IPS DF 6.9 (cell line): ENCODE measurements at regions not wholly inside any gene's neighbourhood (a gene's known extent, or its start where the extent isn't known, plus 50 kb on each side); places are given as distances from the start of the nearest gene placed in this dataset.
A peak's percentile ranks its signal among the peaks of the same experiment; 100 is the strongest.
"Not testable (repeated sequence)": the region's sequence is repeated elsewhere in the genome, so short reads cannot be mapped to it uniquely, and the experiment has no call there.

ENCODE experiments used
- DNase-seq: peaks from one replicate; pipeline ENCODE4 v3.0.0-alpha.2; 2013; ENCODE audit warnings: low read depth, low spot score
- H3K27ac ChIP-seq: one replicate; pipeline ENCODE4 v1.5.1; 2013; ENCODE audit warnings: low read length, control low read depth
- H3K27me3 ChIP-seq: 2 replicates; pipeline ENCODE4 v1.6.1; 2013; ENCODE audit warnings: mild to moderate bottlenecking, low read length; ENCODE audit not compliant: control insufficient read depth, insufficient read depth
- H3K36me3 ChIP-seq: 2 replicates; pipeline ENCODE4 v1.6.1; 2013; ENCODE audit warnings: low read length; ENCODE audit not compliant: control insufficient read depth, insufficient read depth
- H3K4me1 ChIP-seq: 2 replicates; pipeline ENCODE4 v1.6.1; 2013; ENCODE audit warnings: low read length; ENCODE audit not compliant: control insufficient read depth, insufficient read depth
- H3K4me3 ChIP-seq: 2 replicates; pipeline ENCODE4 v1.5.1; 2013; ENCODE audit warnings: mild to moderate bottlenecking, low read length
- H3K9me3 ChIP-seq: 2 replicates; pipeline ENCODE4 v1.6.1; 2013; ENCODE audit warnings: low read length, inconsistent platforms; ENCODE audit not compliant: control insufficient read depth, insufficient read depth
- WGBS: extraction: QIAGEN DNeasy Blood & Tissue Kit; methylation state at CpG from one replicate; pipeline ENCODE4 v1.1.7; 2013; ENCODE audit warnings: mixed read lengths, missing lambda C conversion rate; ENCODE audit not compliant: insufficient read length, insufficient coverage; 5-methylcytosine and 5-hydroxymethylcytosine counted together

DNA sequence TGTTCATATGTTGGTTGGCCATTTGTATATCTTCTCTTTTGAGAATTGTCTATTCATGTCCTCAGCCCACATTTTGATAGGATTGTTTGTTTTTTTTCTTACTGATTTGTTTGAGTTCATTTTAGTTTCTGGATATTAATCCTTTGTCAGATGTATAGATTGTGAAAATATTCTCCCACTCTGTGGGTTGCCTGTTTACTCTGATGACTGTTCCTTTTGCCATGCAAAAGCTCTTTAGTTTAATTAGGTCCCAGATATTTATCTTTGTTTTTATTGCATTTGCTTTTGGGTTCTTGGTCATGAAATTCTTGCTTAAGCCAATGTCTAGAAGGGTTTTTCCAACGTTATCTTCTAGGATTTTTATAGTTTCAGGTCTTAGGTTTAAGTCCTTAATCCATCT lies 740.7 kb upstream of the FAT3 start:
- not testable (repeated sequence) for H3K27me3 ChIP-seq, H3K9me3 ChIP-seq, H3K4me3 ChIP-seq, H3K36me3 ChIP-seq, H3K4me1 ChIP-seq, H3K27ac ChIP-seq, DNase-seq
- WGBS: no CpG with 5 or more reads among the region's 1 CpG

DNA sequence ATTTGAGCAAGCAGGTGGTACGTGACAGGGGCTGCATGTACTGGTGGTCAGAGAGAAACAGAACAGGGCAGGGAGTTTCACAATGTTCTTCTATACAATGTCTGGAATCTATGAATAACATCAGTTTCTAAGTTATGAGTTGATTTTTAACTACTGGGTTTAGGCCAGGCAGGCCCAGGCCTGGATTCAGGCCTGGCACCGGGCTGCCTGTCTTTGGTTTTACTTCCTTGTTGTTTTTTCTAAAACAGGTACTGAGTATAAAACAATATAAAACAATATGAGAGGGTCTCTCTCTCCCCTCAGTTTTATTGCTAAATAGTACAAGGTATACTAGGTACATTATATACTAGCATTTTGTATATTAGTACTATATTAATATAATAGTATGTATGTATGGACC lies 742.7 kb upstream of the FAT3 start:
- H3K4me3 ChIP-seq, H3K4me1 ChIP-seq, DNase-seq, H3K27ac ChIP-seq, H3K36me3 ChIP-seq, H3K27me3 ChIP-seq, H3K9me3 ChIP-seq: not testable (repeated sequence)
- no CpG with 5 or more reads among the region's 2 CpGs for WGBS

- no peak overlapping the region for H3K4me3 ChIP-seq
- H3K27me3 ChIP-seq: no peaks in the 10 kb centered on the region
- H3K27ac ChIP-seq: no peak overlapping the region
- no peaks in the 10 kb centered on the region for H3K4me1 ChIP-seq
- H3K9me3 ChIP-seq: no peaks in the 10 kb centered on the region
- no peaks in the 10 kb centered on the region for H3K36me3 ChIP-seq
- no CpG with 5 or more reads among the region's 3 CpGs for WGBS
- no peak for DNase-seq
Measured at GRCh38 chr11:91470656-91471055, 754.0 kb upstream of the FAT3 start.

- Histone ChIP-seq H3K27ac (no peak overlapping the region), H3K9me3 (no peaks in the 10 kb centered on the region), H3K4me1 (no peaks in the 10 kb centered on the region), H3K4me3 (no peak overlapping the region), H3K36me3 (no peaks in the 10 kb centered on the region), H3K27me3 (no peaks in the 10 kb centered on the region)
- DNase-seq: no peak
- WGBS: no CpG with 5 or more reads among the region's 1 CpG
Measured at GRCh38 chr11:91459840-91460239, 764.8 kb upstream of the FAT3 start.

- Histone ChIP-seq H3K4me1 (no peaks in the 10 kb centered on the region), H3K36me3 (no peaks in the 10 kb centered on the region), H3K4me3 (no peak overlapping the region), H3K27me3 (no peaks in the 10 kb centered on the region), H3K27ac (no peak overlapping the region), H3K9me3 (no peaks in the 10 kb centered on the region)
- DNase-seq: no peak
- WGBS: no CpG with 5 or more reads among the region's 4 CpGs
Measured at GRCh38 chr11:91446267-91446666, 778.4 kb upstream of the FAT3 start.

DNA sequence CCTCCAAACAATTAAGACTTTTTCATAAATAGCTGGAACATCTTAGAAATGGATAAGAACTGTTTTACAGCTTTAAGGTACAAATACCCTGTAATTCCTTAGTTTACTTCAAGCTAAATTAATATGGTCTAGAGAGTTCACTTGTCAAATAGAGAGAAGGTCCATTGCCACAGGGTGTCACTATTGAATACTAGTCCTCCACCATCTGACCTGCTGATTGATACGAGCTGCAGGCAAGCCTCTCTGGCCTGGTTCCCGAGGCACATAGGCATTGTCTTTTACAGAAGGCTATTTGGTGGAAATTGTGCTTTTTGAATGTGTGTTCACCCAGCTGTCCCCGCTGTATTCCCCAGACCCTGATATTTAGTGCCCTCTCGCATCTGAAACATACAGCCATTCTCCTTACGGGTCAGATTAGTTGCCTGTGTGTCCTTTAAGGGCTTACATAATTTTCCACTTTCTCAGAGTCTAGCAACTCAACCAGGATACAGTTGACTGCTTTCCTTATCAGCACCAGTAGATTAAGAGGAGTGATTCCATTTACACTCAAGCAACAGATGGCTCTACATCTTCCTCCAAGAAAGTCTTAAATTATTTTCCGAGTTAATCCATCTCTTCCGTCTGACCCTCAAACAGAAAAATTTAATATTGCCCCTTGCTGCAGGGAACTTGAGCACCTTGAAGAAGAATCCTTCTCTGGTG lies 788.8 kb upstream of the FAT3 start:
- peak; percentile 2 for DNase-seq
- Histone ChIP-seq H3K4me3 (no peak overlapping the region), H3K4me1 (no peaks in the 10 kb centered on the region), H3K36me3 (no peaks in the 10 kb centered on the region), H3K27me3 (no peaks in the 10 kb centered on the region), H3K9me3 (no peaks in the 10 kb centered on the region), H3K27ac (no peak overlapping the region)
- no CpG with 5 or more reads among the region's 7 CpGs for WGBS

- DNase-seq: no peak
- H3K9me3 ChIP-seq: no peaks in the 10 kb centered on the region
- no peaks in the 10 kb centered on the region for H3K4me1 ChIP-seq
- no peaks in the 10 kb centered on the region for H3K27me3 ChIP-seq
- WGBS: no CpG with 5 or more reads among the region's 8 CpGs
- H3K4me3 ChIP-seq: no peak overlapping the region
- H3K27ac ChIP-seq: no peak overlapping the region
- H3K36me3 ChIP-seq: no peaks in the 10 kb centered on the region
Measured at GRCh38 chr11:91433284-91434010, 791.2 kb upstream of the FAT3 start.

- DNase-seq: no peak
- no peaks in the 10 kb centered on the region for H3K4me1 ChIP-seq
- H3K9me3 ChIP-seq: no peaks in the 10 kb centered on the region
- no CpG with 5 or more reads among the region's 3 CpGs for WGBS
- H3K27me3 ChIP-seq: no peaks in the 10 kb centered on the region
- H3K36me3 ChIP-seq: no peaks in the 10 kb centered on the region
- H3K27ac ChIP-seq: no peak overlapping the region
- no peak overlapping the region for H3K4me3 ChIP-seq
Measured at GRCh38 chr11:91421641-91422040, 803.0 kb upstream of the FAT3 start.

DNA sequence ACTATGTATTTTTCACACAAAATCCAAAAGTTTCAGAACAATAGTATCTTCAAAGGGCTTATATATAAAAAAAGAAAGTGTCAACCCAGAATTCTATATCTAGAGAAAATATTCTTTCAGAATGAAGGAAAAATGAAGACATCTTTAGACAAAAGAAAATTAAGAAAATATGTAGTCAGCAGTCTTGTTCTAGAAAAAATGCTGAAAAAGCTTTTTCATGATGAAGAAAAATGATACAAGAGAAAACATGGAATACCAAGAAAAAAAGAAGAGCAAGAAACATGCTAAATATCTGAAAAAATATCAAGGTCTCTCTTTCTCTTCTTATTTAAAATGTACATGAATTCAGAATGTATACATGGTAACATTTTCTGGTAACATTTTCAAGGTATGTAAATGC lies 816.8 kb upstream of the FAT3 start:
- no peaks in the 10 kb centered on the region for H3K9me3 ChIP-seq
- H3K4me1 ChIP-seq: no peaks in the 10 kb centered on the region
- DNase-seq: no peak

DNA sequence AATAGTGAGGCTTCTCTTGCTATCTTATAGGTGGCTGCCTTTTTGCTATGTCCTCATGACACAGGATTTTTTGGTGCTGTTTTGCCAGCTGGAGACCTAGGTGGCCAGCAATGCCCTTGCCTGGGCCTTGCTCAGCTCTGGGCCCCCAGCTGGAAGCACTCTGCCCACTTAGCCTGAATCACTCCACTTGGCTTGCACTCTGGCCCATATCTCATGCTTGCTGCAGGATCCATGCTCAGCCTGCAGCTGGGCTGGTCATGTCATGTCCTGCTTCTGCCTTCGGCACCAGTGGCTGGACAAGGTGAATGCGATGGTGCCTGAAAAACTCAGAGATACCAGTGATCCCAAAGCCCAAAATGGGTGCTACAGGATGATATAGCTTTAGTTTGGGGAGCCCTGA lies 818.6 kb upstream of the FAT3 start:
- WGBS: no CpG with 5 or more reads among the region's 2 CpGs
- DNase-seq: no peak
- H3K27ac ChIP-seq: no peak overlapping the region
- no peaks in the 10 kb centered on the region for H3K27me3 ChIP-seq
- H3K4me3 ChIP-seq: no peak overlapping the region
- H3K36me3 ChIP-seq: no peaks in the 10 kb centered on the region
- H3K9me3 ChIP-seq: no peaks in the 10 kb centered on the region
- H3K4me1 ChIP-seq: no peaks in the 10 kb centered on the region

More for the DNA sequence above, 816.8 kb upstream of the FAT3 start:
- H3K4me3 ChIP-seq: no peak overlapping the region
- H3K36me3 ChIP-seq: no peaks in the 10 kb centered on the region
- H3K27ac ChIP-seq: no peak overlapping the region
- no peaks in the 10 kb centered on the region for H3K27me3 ChIP-seq

- no peaks in the 10 kb centered on the region for H3K27me3 ChIP-seq
- no peaks in the 10 kb centered on the region for H3K9me3 ChIP-seq
- H3K27ac ChIP-seq: no peak overlapping the region
- H3K36me3 ChIP-seq: no peaks in the 10 kb centered on the region
- DNase-seq: no peak
- H3K4me1 ChIP-seq: no peaks in the 10 kb centered on the region
- no peak overlapping the region for H3K4me3 ChIP-seq
Measured at GRCh38 chr11:91404344-91404743, 820.3 kb upstream of the FAT3 start.
